HG03025 (cell line): ENCODE measurements at regions not wholly inside any gene's neighbourhood (a gene's known extent, or its start where the extent isn't known, plus 50 kb on each side); places are given as distances from the start of the nearest gene placed in this dataset.
"Not testable (repeated sequence)": the region's sequence is repeated elsewhere in the genome, so short reads cannot be mapped to it uniquely, and the experiment has no call there.

Experiments used
- ATAC-seq: cut with Tn5 transposase; IDR thresholded peaks from one replicate; pipeline ENCODE4 v1.9.1; 2021; ENCODE audit warnings: mild to moderate bottlenecking, moderate library complexity; ENCODE audit not compliant: unreplicated experiment, low FRiP score

GRCh38 chr22:48779661-48780596 lies 1047.7 kb downstream of the BRD1 start:
- no peak for ATAC-seq

GRCh38 chr22:48779211-48779643 lies 1048.4 kb downstream of the BRD1 start:
- ATAC-seq: no peak

GRCh38 chr22:48778308-48779195 lies 1049.1 kb downstream of the BRD1 start:
- ATAC-seq: no peak

- no peak for ATAC-seq
These were observed 1055.3 kb downstream of the BRD1 start for GRCh38 chr22:48772286-48772907.

GRCh38 chr22:48765595-48765994 lies 1062.1 kb downstream of the BRD1 start:
- ATAC-seq: no peak

GRCh38 chr22:48761546-48761945 lies 1066.1 kb downstream of the BRD1 start:
- ATAC-seq: no peak

- ATAC-seq: no peak
These were observed 1066.9 kb downstream of the BRD1 start for GRCh38 chr22:48760481-48761390.

GRCh38 chr22:48758881-48759875 lies 1068.5 kb downstream of the BRD1 start:
- no peak for ATAC-seq

- no peak for ATAC-seq
These were observed 1069.6 kb downstream of the BRD1 start for GRCh38 chr22:48757985-48758561.

GRCh38 chr22:48757581-48757980 lies 1070.1 kb downstream of the BRD1 start:
- ATAC-seq: no peak

- not testable (repeated sequence) for ATAC-seq
These were observed 1070.5 kb downstream of the BRD1 start for GRCh38 chr22:48757135-48757534.

- no peak for ATAC-seq
These were observed 1071.2 kb downstream of the BRD1 start for GRCh38 chr22:48756146-48757111.

GRCh38 chr22:48755059-48755949 lies 1072.4 kb downstream of the BRD1 start:
- no peak for ATAC-seq

- ATAC-seq: no peak
These were observed 1073.0 kb downstream of the BRD1 start for GRCh38 chr22:48754611-48755058.

GRCh38 chr22:48753752-48754517 lies 1073.7 kb downstream of the BRD1 start:
- ATAC-seq: no peak
